ENCODE measurements at regions not wholly inside any gene's neighbourhood (a gene's known extent, or its start where the extent isn't known, plus 50 kb on each side); places are given as distances from the start of the nearest gene placed in this dataset.

DNA sequence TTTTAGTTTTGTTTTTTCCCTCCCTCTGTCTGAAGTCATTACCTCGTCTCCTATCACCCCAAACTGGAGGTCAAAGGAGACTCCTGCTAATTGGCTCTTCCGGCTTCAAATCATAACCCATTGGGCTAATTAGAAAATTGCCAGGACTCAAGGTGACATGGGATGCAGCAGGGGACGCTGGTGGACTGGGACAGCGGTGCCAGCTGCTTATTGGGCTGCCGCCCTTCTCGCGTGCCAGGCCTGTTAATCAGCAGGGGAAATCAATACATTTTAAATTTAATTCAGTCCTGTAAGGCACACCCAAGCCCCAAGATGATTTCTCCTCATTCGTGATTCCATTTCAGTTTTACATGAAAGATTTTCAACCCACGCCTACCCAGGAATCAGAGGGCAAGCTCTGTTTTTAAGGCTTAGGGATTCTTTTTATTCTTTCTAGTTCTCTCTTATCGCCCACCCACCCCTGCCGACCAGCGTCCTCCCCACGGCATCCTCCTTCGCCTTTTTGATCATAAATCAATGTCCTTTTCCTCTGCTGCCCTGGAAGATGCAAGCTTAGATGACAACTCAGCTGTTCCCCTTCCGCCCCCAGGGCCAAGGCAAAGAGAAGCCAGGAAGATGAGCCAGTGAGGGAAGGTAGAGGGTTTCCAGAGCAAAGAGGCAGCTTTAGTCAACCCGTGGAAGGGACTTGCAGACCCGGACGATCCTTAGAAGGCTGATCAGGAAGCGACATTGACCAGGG, 329.6 kb downstream of the UACA start:
- TF ChIP-seq, protein P1, sequence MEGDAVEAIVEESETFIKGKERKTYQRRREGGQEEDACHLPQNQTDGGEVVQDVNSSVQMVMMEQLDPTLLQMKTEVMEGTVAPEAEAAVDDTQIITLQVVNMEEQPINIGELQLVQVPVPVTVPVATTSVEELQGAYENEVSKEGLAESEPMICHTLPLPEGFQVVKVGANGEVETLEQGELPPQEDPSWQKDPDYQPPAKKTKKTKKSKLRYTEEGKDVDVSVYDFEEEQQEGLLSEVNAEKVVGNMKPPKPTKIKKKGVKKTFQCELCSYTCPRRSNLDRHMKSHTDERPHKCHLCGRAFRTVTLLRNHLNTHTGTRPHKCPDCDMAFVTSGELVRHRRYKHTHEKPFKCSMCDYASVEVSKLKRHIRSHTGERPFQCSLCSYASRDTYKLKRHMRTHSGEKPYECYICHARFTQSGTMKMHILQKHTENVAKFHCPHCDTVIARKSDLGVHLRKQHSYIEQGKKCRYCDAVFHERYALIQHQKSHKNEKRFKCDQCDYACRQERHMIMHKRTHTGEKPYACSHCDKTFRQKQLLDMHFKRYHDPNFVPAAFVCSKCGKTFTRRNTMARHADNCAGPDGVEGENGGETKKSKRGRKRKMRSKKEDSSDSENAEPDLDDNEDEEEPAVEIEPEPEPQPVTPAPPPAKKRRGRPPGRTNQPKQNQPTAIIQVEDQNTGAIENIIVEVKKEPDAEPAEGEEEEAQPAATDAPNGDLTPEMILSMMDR (IDR thresholded peaks at IDR 0.05; ENCODE audit: poor library complexity) = no peak
- TF ChIP-seq EZH2phosphoT487 (IDR thresholded peaks at IDR 0.05; ENCODE audit: low read depth, severe bottlenecking, unreplicated experiment) = no peak
- TF ChIP-seq EZH2 (IDR thresholded peaks at IDR 0.05; ENCODE audit: borderline replicate concordance) = no peak

Data from hepatocyte (in vitro differentiated cells).